GM12872 (cell line): ENCODE measurements at regions not wholly inside any gene's neighbourhood (a gene's known extent, or its start where the extent isn't known, plus 50 kb on each side); places are given as distances from the start of the nearest gene placed in this dataset.

ENCODE experiments used
- TF ChIP-seq, protein P1 (sequence below): IDR thresholded peaks from 3 replicates; pipeline ENCODE4 v1.5.1; 2011; ENCODE audit warnings: low read depth, mild to moderate bottlenecking, low read length, moderate library complexity; ENCODE audit not compliant: insufficient read depth

DNA sequence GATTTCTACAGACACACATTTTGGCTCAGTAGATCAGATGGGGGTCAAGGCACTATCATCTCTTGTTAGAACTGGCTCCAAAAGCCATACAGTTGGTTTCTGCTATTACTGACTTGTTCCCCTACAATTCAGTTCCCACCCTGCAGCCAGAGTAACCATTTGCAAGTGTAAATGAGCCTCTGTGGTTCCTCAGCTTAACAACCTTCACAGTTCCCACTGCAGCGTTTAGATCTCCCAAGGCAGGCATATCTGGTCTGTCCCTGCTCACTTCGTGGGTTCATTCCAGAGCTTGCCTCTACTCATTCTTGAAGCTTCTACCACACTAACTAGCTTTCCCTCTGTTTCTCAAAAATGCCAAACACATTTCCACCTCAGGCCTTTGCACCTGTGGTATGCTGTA is 186.1 kb downstream of the CBLN1 start:
- TF ChIP-seq, protein P1, sequence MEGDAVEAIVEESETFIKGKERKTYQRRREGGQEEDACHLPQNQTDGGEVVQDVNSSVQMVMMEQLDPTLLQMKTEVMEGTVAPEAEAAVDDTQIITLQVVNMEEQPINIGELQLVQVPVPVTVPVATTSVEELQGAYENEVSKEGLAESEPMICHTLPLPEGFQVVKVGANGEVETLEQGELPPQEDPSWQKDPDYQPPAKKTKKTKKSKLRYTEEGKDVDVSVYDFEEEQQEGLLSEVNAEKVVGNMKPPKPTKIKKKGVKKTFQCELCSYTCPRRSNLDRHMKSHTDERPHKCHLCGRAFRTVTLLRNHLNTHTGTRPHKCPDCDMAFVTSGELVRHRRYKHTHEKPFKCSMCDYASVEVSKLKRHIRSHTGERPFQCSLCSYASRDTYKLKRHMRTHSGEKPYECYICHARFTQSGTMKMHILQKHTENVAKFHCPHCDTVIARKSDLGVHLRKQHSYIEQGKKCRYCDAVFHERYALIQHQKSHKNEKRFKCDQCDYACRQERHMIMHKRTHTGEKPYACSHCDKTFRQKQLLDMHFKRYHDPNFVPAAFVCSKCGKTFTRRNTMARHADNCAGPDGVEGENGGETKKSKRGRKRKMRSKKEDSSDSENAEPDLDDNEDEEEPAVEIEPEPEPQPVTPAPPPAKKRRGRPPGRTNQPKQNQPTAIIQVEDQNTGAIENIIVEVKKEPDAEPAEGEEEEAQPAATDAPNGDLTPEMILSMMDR, result no peak

DNA sequence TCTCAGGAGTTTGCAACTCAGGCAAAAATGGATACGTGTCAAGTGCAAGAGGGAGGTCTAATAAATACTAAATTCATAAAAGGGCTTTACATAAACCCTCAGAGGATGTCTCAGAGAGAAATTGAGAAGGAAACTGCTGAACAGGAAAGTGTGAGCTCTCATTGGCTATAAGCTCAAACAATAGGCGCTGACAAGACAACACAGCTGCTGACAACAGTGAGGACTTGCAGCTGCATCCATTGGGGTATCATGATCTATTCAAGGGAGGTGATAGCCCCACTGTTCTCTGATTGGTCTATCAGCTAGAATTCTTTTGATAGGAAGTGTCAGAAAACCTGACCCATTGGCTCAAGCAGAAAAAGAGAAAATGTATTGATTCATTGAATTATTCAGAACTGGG is 187.2 kb downstream of the CBLN1 start:
- TF ChIP-seq, protein P1, result no peak

- TF ChIP-seq, protein P1, result no peak
These were observed 187.7 kb downstream of the CBLN1 start for GRCh38 chr16:49093939-49094338.

DNA sequence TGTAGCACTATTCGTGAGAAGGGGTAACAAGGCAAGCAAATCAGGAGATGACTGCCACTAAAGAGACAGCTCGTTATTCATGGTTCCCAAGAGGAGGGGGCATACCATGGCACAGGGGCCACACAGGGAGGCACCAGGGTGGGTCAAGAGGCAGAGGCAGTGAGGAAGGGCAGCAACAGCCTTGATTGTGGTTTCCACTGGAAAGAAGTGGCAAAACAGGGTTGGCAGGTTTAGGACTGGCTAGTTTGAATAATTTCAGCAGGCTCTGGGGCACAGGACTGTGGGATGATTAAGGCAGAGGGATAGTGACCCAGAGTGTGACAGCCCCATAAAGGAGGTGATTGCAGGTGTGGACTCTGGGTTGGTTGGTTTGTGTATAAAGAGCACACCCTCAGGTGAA is 188.9 kb downstream of the CBLN1 start:
- TF ChIP-seq, protein P1, result no peak

- TF ChIP-seq, protein P1, result no peak
These were observed 192.1 kb downstream of the CBLN1 start for GRCh38 chr16:49089533-49089932.

DNA sequence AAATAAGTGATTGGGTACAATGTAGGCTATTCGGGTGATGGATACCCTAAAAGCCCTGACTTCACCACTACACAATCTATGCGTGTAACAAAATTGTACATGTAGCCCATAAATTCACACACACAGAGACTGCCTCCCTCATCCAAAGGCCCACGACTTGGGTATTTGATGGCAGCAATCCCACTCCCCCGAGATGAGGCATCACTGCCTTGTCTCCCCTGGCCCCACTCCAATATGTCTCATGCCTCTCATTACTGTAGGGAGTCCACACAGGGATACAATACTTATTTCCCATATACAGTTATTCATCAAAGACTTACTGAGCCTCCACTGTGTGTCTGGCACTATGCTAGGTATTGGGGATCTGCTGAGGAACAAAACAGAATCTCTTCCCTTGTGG is 192.6 kb downstream of the CBLN1 start:
- TF ChIP-seq, protein P1, result no peak

GRCh38 chr16:49085686-49086085 is 196.0 kb downstream of the CBLN1 start:
- TF ChIP-seq, protein P1, result no peak
